SU-DHL-6 (cell line): ENCODE measurements at regions not wholly inside any gene's neighbourhood (a gene's known extent, or its start where the extent isn't known, plus 50 kb on each side); places are given as distances from the start of the nearest gene placed in this dataset.

Experiments used
- H2AFZ ChIP-seq: fragments of 200-600 bp; sonication (generic); 2 replicates; pipeline ENCODE4 v1.6.1; 2014; ENCODE audit warnings: low read depth, mild to moderate bottlenecking, moderate library complexity, mixed read lengths, antibody characterized with exemption, low read length; ENCODE audit not compliant: severe bottlenecking
- H3F3A ChIP-seq: fragments of 200-600 bp; shearing (Covaris generic); 2 replicates; pipeline ENCODE4 v1.6.0; 2016; ENCODE audit warnings: antibody characterized with exemption, mild to moderate bottlenecking; ENCODE audit not compliant: insufficient read depth
- H3K27ac ChIP-seq: fragments of 200-600 bp; sonication (generic); 2 replicates; pipeline ENCODE4 v1.5.1; 2016; ENCODE audit warnings: low read depth, mild to moderate bottlenecking, low read length, moderate library complexity, mixed read lengths
- H3K27me3 ChIP-seq: fragments of 200-600 bp; sonication (generic), shearing (Covaris generic); 2 replicates; pipeline ENCODE4 v1.6.0; 2014; ENCODE audit warnings: mild to moderate bottlenecking, low read length
- H3K36me3 ChIP-seq: fragments of 200-600 bp; sonication (generic); 2 replicates; pipeline ENCODE4 v1.6.1; 2014; ENCODE audit warnings: mild to moderate bottlenecking, low read length, mixed read lengths
- H3K4me2 ChIP-seq: fragments of 300-600, 200-600 bp; shearing (Covaris generic), sonication (generic); 2 replicates; pipeline ENCODE4 v1.6.0; 2014; ENCODE audit warnings: low read length, low read depth, mild to moderate bottlenecking; ENCODE audit not compliant: poor library complexity, severe bottlenecking
- H3K4me3 ChIP-seq: fragments of 200-600 bp; sonication (generic); 2 replicates; pipeline ENCODE4 v1.5.1; 2014; ENCODE audit warnings: antibody characterized with exemption, low read length, mild to moderate bottlenecking, mixed read lengths; ENCODE audit not compliant: insufficient read depth, poor library complexity, severe bottlenecking
- H3K79me2 ChIP-seq: fragments of 200-600 bp; sonication (generic); 2 replicates; pipeline ENCODE4 v1.6.1; 2014; ENCODE audit warnings: mild to moderate bottlenecking, low read length, moderate library complexity; ENCODE audit not compliant: insufficient read depth
- H3K9ac ChIP-seq: fragments of 200-600 bp; sonication (generic); 2 replicates; pipeline ENCODE4 v1.7.0; 2014; ENCODE audit warnings: mild to moderate bottlenecking, low read length
- H3K9me2 ChIP-seq: fragments of 200-600 bp; sonication (generic); replicated peaks from 2 replicates; pipeline ENCODE4 v1.6.1; 2014; ENCODE audit warnings: low read length; ENCODE audit not compliant: insufficient read depth
- H3K9me3 ChIP-seq: fragments of 200-600 bp; sonication (generic); 2 replicates; pipeline ENCODE4 v1.6.1; 2014; ENCODE audit warnings: low read length, mixed read lengths; ENCODE audit not compliant: insufficient read depth
- H4K20me1 ChIP-seq: fragments of 200-600 bp; sonication (generic); 2 replicates; pipeline ENCODE4 v1.6.1; 2014; ENCODE audit warnings: low read depth, mild to moderate bottlenecking, antibody characterized with exemption, low read length, moderate library complexity, mixed read lengths
- EZH2phosphoT487 ChIP-seq: fragments of 200-600 bp; sonication (generic), shearing (Covaris generic); conservative IDR thresholded peaks from 2 replicates; pipeline ENCODE4 v1.6.1; 2018; ENCODE audit warnings: mild to moderate bottlenecking, antibody characterized with exemption, low read length, moderate library complexity, mixed read lengths
- TF ChIP-seq, protein P1 (sequence below): fragments of 200-600 bp; sonication (generic); IDR thresholded peaks from one replicate; pipeline ENCODE4 v1.5.1; 2017; ENCODE audit warnings: antibody characterized with exemption, mild to moderate bottlenecking, low read length, moderate library complexity; ENCODE audit not compliant: insufficient read depth, poor library complexity, severe bottlenecking

DNA sequence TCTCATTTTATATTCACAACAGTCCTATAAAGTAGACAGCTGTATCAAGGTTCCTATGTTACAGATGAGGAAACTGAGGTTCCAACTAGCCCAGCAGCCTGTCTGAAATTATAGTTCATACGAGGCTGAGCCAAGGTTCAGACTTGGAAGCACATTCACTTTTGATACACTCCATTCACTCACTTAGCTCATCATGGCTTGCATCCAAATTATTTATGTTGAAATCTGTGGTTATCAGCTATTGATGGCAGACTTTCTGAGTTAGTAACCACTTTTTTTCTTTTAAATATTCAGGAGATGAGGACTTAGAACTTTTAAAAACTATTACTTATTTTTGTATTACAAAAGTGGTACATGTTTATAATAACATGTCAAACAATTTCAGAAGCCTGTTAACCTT is 188.2 kb downstream of the MTX2 start:
- Histone ChIP-seq H3K9me3 (no peaks in the 10 kb centered on the region), H3F3A (no peaks in the 10 kb centered on the region), H3K9me2 (no peaks in the 10 kb centered on the region), H3K4me2 (no peak overlapping the region), H3K36me3 (no peaks in the 10 kb centered on the region), H2AFZ (no peak overlapping the region), H4K20me1 (no peaks in the 10 kb centered on the region), H3K9ac (no peak overlapping the region), H3K27me3 (no peaks in the 10 kb centered on the region), H3K4me3 (no peak overlapping the region), H3K79me2 (no peaks in the 10 kb centered on the region), H3K27ac (no peak overlapping the region)
- TF ChIP-seq, protein P1, sequence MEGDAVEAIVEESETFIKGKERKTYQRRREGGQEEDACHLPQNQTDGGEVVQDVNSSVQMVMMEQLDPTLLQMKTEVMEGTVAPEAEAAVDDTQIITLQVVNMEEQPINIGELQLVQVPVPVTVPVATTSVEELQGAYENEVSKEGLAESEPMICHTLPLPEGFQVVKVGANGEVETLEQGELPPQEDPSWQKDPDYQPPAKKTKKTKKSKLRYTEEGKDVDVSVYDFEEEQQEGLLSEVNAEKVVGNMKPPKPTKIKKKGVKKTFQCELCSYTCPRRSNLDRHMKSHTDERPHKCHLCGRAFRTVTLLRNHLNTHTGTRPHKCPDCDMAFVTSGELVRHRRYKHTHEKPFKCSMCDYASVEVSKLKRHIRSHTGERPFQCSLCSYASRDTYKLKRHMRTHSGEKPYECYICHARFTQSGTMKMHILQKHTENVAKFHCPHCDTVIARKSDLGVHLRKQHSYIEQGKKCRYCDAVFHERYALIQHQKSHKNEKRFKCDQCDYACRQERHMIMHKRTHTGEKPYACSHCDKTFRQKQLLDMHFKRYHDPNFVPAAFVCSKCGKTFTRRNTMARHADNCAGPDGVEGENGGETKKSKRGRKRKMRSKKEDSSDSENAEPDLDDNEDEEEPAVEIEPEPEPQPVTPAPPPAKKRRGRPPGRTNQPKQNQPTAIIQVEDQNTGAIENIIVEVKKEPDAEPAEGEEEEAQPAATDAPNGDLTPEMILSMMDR, result no peak
- no peak for TF ChIP-seq EZH2phosphoT487

DNA sequence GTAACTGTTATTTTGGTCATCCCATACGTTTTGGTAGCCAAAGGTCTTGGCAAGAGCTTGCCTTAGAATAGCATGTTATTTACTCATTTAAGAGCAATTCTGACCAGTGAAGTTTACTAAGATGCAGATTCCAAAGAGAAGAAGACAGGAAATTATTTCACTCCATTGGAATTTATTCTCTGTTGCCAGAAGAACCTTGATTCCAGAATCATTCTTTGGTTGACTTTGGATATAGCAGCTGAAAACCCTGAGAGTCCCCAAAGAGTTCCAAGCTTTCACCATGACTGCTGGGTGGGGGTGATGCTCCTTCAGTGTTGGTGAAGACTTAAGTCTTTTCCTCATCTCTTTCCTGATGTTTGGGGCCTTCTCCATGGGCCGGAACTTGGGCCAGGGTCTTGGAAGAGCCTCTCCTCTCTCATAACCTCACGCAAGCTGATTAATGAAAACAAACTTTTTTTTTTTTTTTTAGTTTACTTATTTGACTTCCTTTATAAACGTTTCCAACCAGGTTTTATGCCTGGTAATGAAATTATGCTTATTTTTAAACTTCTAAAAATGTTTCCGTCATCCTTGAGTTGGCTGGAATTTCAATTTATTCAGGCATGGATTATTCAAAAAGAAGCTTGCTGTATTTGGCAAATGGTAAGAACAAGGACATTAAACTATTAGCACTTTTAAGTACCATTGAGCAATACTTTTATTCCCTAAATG is 192.0 kb downstream of the MTX2 start:
- no peaks in the 10 kb centered on the region for H3K27me3 ChIP-seq
- H4K20me1 ChIP-seq, result no peaks in the 10 kb centered on the region
- no peak overlapping the region for H3K9ac ChIP-seq
- no peak overlapping the region for H3K4me2 ChIP-seq
- H2AFZ ChIP-seq, result no peak overlapping the region
- H3K27ac ChIP-seq, result no peak overlapping the region
- no peak overlapping the region for H3K4me3 ChIP-seq
- H3K36me3 ChIP-seq, result no peaks in the 10 kb centered on the region
- no peaks in the 10 kb centered on the region for H3F3A ChIP-seq
- H3K9me2 ChIP-seq, result no peaks in the 10 kb centered on the region
- no peaks in the 10 kb centered on the region for H3K9me3 ChIP-seq
- no peak for TF ChIP-seq EZH2phosphoT487
- TF ChIP-seq, protein P1, result no peak
- H3K79me2 ChIP-seq, result no peaks in the 10 kb centered on the region

DNA sequence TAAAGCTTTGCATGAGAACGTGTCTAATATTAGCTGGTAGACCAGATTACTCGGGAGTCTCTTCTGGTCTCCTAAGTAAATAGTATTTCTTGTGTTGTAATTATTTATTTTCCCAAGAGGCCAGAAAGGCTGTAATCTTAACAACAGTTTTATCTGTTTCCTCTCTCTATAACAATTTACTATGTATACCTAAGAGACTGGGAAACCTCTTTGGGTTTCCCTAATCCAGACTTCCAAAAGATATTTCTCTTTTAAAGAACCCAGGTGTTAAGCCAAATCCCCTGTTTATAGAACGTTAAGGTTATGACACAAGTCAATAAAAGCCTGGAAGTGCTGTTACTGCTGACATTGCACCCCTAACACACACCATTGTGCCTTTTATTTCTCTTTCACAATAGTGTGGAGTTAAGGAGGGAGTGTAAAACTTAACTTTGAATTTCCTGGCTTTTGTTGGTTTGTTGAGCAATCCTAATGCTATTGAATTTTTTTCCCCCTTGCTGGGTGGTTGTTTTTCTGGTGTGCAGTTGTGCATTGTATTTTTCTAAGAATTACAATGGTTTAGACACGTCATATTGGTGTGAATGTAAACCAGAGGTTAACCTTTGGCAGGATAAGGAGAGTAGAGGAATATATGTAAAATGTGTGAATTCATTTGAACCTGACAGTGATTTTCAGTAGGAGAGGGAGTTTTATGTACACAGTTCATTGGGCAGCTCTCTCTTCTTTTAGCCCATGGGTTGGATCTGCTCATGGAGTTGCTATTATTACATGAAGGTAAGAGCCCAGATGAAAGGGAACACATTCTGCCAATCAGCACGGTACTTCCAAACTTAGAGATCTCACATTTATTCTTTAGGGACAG is 192.8 kb downstream of the MTX2 start:
- H3K36me3 ChIP-seq, result no peaks in the 10 kb centered on the region
- no peak overlapping the region for H3K9ac ChIP-seq
- H3K27ac ChIP-seq, result no peak overlapping the region
- H2AFZ ChIP-seq, result no peak overlapping the region
- no peaks in the 10 kb centered on the region for H4K20me1 ChIP-seq
- no peaks in the 10 kb centered on the region for H3K79me2 ChIP-seq
- no peaks in the 10 kb centered on the region for H3F3A ChIP-seq
- H3K9me3 ChIP-seq, result no peaks in the 10 kb centered on the region
- no peaks in the 10 kb centered on the region for H3K27me3 ChIP-seq
- H3K4me2 ChIP-seq, result no peak overlapping the region
- TF ChIP-seq EZH2phosphoT487, result no peak
- TF ChIP-seq, protein P1, result no peak
- no peak overlapping the region for H3K4me3 ChIP-seq
- H3K9me2 ChIP-seq, result no peaks in the 10 kb centered on the region
